HCT116 (cell line): ENCODE measurements at regions not wholly inside any gene's neighbourhood (a gene's known extent, or its start where the extent isn't known, plus 50 kb on each side); places are given as distances from the start of the nearest gene placed in this dataset.

Experiments used
- ATAC-seq: fragments of 200-7000 bp; cut with Tn5 transposase; 2 replicates; pipeline ENCODE4 v1.9.1; 2020; ENCODE audit warnings: mild to moderate bottlenecking, moderate library complexity
- BruUV-seq: library from RNA; stranded (reverse); fragments of 400-500 nt; replicated peaks from 2 replicates; lab custom pipeline; 2021; lab: Mats Ljungman, UMichigan
- CTCF ChIA-PET: fragments of 300-600 bp; sonication (Branson Sonifier 250); formaldehyde crosslinking; loops from one replicate; lab custom pipeline; 2021; ENCODE audit warnings: antibody characterized with exemption; lab: Charles Lee
- POLR2A ChIA-PET: fragments of 300-600, 350-600 bp; sonication (Branson Sonifier 250); formaldehyde crosslinking; loops from one replicate; lab custom pipeline; 2021; ENCODE audit warnings: antibody characterized with exemption; lab: Charles Lee
- RAD21 ChIA-PET, 2 experiments: fragments of 300-600 bp; sonication (Branson Sonifier 250); formaldehyde crosslinking; loops; one replicate each; lab custom pipeline; 2023; ENCODE audit warnings: low total read pairs in 2 of 2; ENCODE audit not compliant: uncharacterized antibody in 2 of 2, unreplicated experiment in 2 of 2, low non-redundant PET in 1 of 2; lab: Charles Lee
- DNase-seq: peaks from one replicate; pipeline ENCODE4 v3.0.0-alpha.2; 2010; ENCODE audit warnings: low read depth, low spot score
- H2AFZ ChIP-seq: fragments of 200-600 bp; shearing (Covaris generic), sonication (generic); 2 replicates; pipeline ENCODE4 v1.6.1; 2017; ENCODE audit warnings: low read depth, mixed run types, mixed read lengths, antibody characterized with exemption, low read length; ENCODE audit not compliant: poor library complexity, severe bottlenecking
- H3K27ac ChIP-seq: 2 replicates; pipeline ENCODE4 v1.5.1; 2012; ENCODE audit warnings: low read depth, low read length
- H3K27me3 ChIP-seq: fragments of 200-600 bp; sonication (generic); 2 replicates; pipeline ENCODE4 v1.6.1; 2016; ENCODE audit warnings: mixed run types, low read length, mixed read lengths; ENCODE audit not compliant: insufficient read depth
- H3K36me3 ChIP-seq, 2 experiments: fragments of 200-500 bp in 1 of 2; fragments of 200-600 bp in 1 of 2; sonication (Bioruptor generic) in 1 of 2; sonication (generic) in 1 of 2; 2 replicates each; pipeline versions ENCODE4 v1.5.1 to v1.6.1; 2014 to 2016; ENCODE audit warnings: low read length in 2 of 2, inconsistent platforms in 1 of 2, mixed read lengths in 1 of 2, mixed run types in 1 of 2; ENCODE audit not compliant: insufficient read depth in 2 of 2, control insufficient read depth in 1 of 2
- H3K4me1 ChIP-seq, 2 experiments: fragments of 200-600 bp in 1 of 2; sonication (generic) in 1 of 2; 2 replicates each; pipeline versions ENCODE4 v1.5.1 to v1.6.1; 2012 to 2017; ENCODE audit warnings: low read length in 2 of 2, inconsistent platforms in 1 of 2, mild to moderate bottlenecking in 1 of 2, mixed read lengths in 1 of 2, mixed run types in 1 of 2, moderate library complexity in 1 of 2; ENCODE audit not compliant: insufficient read depth in 2 of 2, control insufficient read depth in 1 of 2
- H3K4me2 ChIP-seq: fragments of 200-600 bp; sonication (generic); 2 replicates; pipeline ENCODE4 v1.6.1; 2017; ENCODE audit warnings: mixed run types, low read length, mixed read lengths
- H3K4me3 ChIP-seq, 2 experiments: fragments of 200-600 bp in 1 of 2; sonication (generic) in 1 of 2; replicated peaks in 1 of 2; 2 replicates each; pipeline ENCODE4 v1.5.1; 2011 to 2016; ENCODE audit warnings: low read length in 2 of 2, control low read depth in 1 of 2, low read depth in 1 of 2, mild to moderate bottlenecking in 1 of 2, mixed read lengths in 1 of 2, mixed run types in 1 of 2
- H3K79me2 ChIP-seq: fragments of 200-600 bp; sonication (generic); 2 replicates; pipeline ENCODE4 v1.6.1; 2017; ENCODE audit warnings: mild to moderate bottlenecking, mixed run types, low read length, moderate library complexity, mixed read lengths; ENCODE audit not compliant: insufficient read depth
- H3K9ac ChIP-seq: fragments of 200-600 bp; sonication (generic); 2 replicates; pipeline ENCODE4 v1.6.1; 2016; ENCODE audit warnings: low read length, mixed read lengths
- H3K9me2 ChIP-seq: fragments of 200-600 bp; sonication (generic), shearing (Covaris generic); 2 replicates; pipeline ENCODE4 v1.6.1; 2017; ENCODE audit warnings: mixed run types, mild to moderate bottlenecking, moderate library complexity; ENCODE audit not compliant: insufficient read depth
- H3K9me3 ChIP-seq, 2 experiments: fragments of 200-500 bp in 1 of 2; fragments of 200-600 bp in 1 of 2; sonication (Bioruptor generic) in 1 of 2; sonication (generic) in 1 of 2; 2 replicates each; pipeline ENCODE4 v1.6.1; 2014 to 2017; ENCODE audit warnings: low read length in 2 of 2, mixed read lengths in 2 of 2, inconsistent platforms in 1 of 2, low read depth in 1 of 2, mild to moderate bottlenecking in 1 of 2, mixed run types in 1 of 2, moderate library complexity in 1 of 2; ENCODE audit not compliant: control insufficient read depth in 1 of 2, insufficient read depth in 1 of 2
- H4K20me1 ChIP-seq: fragments of 200-600 bp; sonication (generic), shearing (Covaris generic); 2 replicates; pipeline ENCODE4 v1.6.1; 2017; ENCODE audit warnings: mixed run types, mild to moderate bottlenecking, moderate library complexity; ENCODE audit not compliant: insufficient read depth
- CBX3 ChIP-seq: IDR thresholded peaks from 2 replicates; pipeline ENCODE4 v1.6.1; 2012; ENCODE audit warnings: low read depth
- CEBPB ChIP-seq: IDR thresholded peaks from 2 replicates; pipeline ENCODE4 v1.6.1; 2012; ENCODE audit warnings: low read depth
- ELF1 ChIP-seq: IDR thresholded peaks from 2 replicates; pipeline ENCODE4 v1.6.1; 2012; ENCODE audit warnings: low read depth, borderline replicate concordance
- EZH2 ChIP-seq: fragments of 200-600 bp; sonication (generic); IDR thresholded peaks from 2 replicates; pipeline ENCODE4 v1.6.1; 2017; ENCODE audit warnings: antibody characterized with exemption, mixed run types
- FOSL1 ChIP-seq: IDR thresholded peaks from 2 replicates; pipeline ENCODE4 v1.6.1; 2012; ENCODE audit warnings: low read depth
- JUND ChIP-seq: IDR thresholded peaks from 2 replicates; pipeline ENCODE4 v1.6.1; 2012
- POLR2A ChIP-seq: IDR thresholded peaks from 2 replicates; pipeline ENCODE4 v1.7.0; 2011; ENCODE audit warnings: borderline replicate concordance; ENCODE audit not compliant: insufficient read depth, insufficient read length; ENCODE audit errors: extremely low read depth
- POLR2AphosphoS5 ChIP-seq: IDR thresholded peaks from 2 replicates; pipeline ENCODE4 v1.6.1; 2011; ENCODE audit warnings: mild to moderate bottlenecking, low read depth, low read length, moderate library complexity
- SIN3A ChIP-seq: IDR thresholded peaks from 2 replicates; pipeline ENCODE4 v1.6.1; 2012; ENCODE audit warnings: low read depth
- SP1 ChIP-seq: IDR thresholded peaks from 2 replicates; pipeline ENCODE4 v1.6.1; 2012; ENCODE audit warnings: low read depth
- TCF7L2 ChIP-seq: IDR thresholded peaks from 2 replicates; pipeline ENCODE4 v1.7.0; 2011; ENCODE audit warnings: borderline replicate concordance, inconsistent platforms; ENCODE audit not compliant: insufficient read depth, insufficient read length; ENCODE audit errors: extremely low read depth
- YY1 ChIP-seq: IDR thresholded peaks from 2 replicates; pipeline ENCODE4 v1.6.1; 2011; ENCODE audit warnings: low read length, low read depth, moderate library complexity, mild to moderate bottlenecking; ENCODE audit not compliant: insufficient replicate concordance; ENCODE audit errors: extremely low read depth
- ZFX ChIP-seq: fragments of 450-650 bp; IDR thresholded peaks from 2 replicates; pipeline ENCODE4 v1.6.1; 2017
- ZNF274 ChIP-seq: fragments of 200-500 bp; sonication (Bioruptor generic); IDR thresholded peaks from 2 replicates; pipeline ENCODE4 v1.6.1; 2014; ENCODE audit warnings: mild to moderate bottlenecking, low read depth, low read length, inconsistent platforms
- intact Hi-C: fragments of 100-400 bp; cut with micrococcal nuclease; formaldehyde crosslinking; loops from 2 replicates; pipeline ENCODE4 v1.10.0; 2022
- TF ChIP-seq, protein P1 (sequence below): IDR thresholded peaks from 2 replicates; pipeline ENCODE4 v1.6.1; 2012; ENCODE audit warnings: low read depth

DNA sequence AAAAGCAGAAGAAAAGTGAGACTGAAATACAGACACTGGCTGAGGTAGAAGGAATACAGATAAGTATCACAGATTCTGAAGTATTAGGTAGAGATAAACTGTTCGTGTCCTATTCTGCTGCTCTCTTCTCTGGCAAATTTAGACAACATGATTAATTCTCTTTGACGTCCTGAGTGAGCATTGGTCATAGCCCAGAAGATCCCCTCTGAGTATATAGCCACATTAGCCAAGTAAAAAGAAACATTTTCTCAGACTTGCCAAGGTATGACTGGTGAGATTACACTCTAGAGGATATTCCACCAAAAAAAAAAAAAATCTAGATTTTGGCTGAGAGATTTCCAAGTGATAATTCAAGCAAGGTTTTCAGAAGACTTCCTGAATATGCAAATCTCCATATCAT is 111.4 kb upstream of the ALCAM start:
- H4K20me1 ChIP-seq = no peaks in the 10 kb centered on the region
- no peak for DNase-seq
- intact Hi-C loops = no loop called here
- no peaks in the 10 kb centered on the region for H3K27me3 ChIP-seq
- CTCF ChIA-PET = no interaction called here
- RAD21 ChIA-PET = no interaction called here
- H3K4me3 ChIP-seq = no peak overlapping the region
- H3K4me2 ChIP-seq = no peak overlapping the region
- H3K4me1 ChIP-seq = no peaks in the 10 kb centered on the region; a peak in 1 of 4 replicates
- ATAC-seq = no peak
- TF ChIP-seq JUND = no peak
- TF ChIP-seq POLR2AphosphoS5 = no peak
- TF ChIP-seq FOSL1 = no peak
- no peak for TF ChIP-seq CEBPB
- TF ChIP-seq POLR2A = no peak
- TF ChIP-seq CBX3 = no peak
- TF ChIP-seq SIN3A = no peak
- TF ChIP-seq ZFX = no peak
- no peak for TF ChIP-seq SP1
- no peak for TF ChIP-seq YY1
- no peak for TF ChIP-seq ZNF274
- H3K79me2 ChIP-seq = no peaks in the 10 kb centered on the region
- H3K9ac ChIP-seq = no peak overlapping the region
- H3K36me3 ChIP-seq = no peaks in the 10 kb centered on the region
- POLR2A ChIA-PET = no interaction called here
- H3K27ac ChIP-seq = no peak overlapping the region
- no peak overlapping the region for H2AFZ ChIP-seq
- peaks cover 0 to 2% of the 10 kb centered on the region in 2 experiments; a peak in 1 of 4 replicates for H3K9me3 ChIP-seq
- no peaks in the 10 kb centered on the region; the same call in 1 of the 2 replicates for H3K9me2 ChIP-seq
- BruUV-seq = no TSS peak

DNA sequence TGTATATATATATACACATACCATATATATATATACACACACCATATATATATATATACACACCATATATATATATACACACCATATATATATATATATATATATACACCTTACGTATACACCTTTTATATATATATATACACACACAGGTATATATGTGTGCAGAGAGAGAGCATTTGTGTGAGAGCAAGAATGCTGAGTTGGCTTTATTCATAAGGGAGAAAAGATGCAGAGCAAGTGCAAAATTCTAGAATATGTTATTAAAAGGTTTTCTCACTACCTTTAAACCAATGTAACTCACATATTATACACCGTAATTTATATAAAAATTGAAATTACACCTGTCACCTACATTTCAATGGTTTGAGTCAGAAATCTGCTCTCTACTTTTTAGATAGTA is 107.2 kb upstream of the ALCAM start:
- Histone ChIP-seq H4K20me1 (no peaks in the 10 kb centered on the region), H3K9me2 (no peaks in the 10 kb centered on the region), H3K9ac (no peak overlapping the region), H2AFZ (no peak overlapping the region), H3K27ac (no peak overlapping the region), H3K79me2 (no peaks in the 10 kb centered on the region)
- CTCF ChIA-PET = no interaction called here
- ATAC-seq = no peak
- no peak for DNase-seq
- TF ChIP-seq TCF7L2 (no peak), ELF1 (no peak), JUND (no peak), EZH2 (no peak), FOSL1 (no peak), POLR2A (no peak)
- TF ChIP-seq, protein P1, sequence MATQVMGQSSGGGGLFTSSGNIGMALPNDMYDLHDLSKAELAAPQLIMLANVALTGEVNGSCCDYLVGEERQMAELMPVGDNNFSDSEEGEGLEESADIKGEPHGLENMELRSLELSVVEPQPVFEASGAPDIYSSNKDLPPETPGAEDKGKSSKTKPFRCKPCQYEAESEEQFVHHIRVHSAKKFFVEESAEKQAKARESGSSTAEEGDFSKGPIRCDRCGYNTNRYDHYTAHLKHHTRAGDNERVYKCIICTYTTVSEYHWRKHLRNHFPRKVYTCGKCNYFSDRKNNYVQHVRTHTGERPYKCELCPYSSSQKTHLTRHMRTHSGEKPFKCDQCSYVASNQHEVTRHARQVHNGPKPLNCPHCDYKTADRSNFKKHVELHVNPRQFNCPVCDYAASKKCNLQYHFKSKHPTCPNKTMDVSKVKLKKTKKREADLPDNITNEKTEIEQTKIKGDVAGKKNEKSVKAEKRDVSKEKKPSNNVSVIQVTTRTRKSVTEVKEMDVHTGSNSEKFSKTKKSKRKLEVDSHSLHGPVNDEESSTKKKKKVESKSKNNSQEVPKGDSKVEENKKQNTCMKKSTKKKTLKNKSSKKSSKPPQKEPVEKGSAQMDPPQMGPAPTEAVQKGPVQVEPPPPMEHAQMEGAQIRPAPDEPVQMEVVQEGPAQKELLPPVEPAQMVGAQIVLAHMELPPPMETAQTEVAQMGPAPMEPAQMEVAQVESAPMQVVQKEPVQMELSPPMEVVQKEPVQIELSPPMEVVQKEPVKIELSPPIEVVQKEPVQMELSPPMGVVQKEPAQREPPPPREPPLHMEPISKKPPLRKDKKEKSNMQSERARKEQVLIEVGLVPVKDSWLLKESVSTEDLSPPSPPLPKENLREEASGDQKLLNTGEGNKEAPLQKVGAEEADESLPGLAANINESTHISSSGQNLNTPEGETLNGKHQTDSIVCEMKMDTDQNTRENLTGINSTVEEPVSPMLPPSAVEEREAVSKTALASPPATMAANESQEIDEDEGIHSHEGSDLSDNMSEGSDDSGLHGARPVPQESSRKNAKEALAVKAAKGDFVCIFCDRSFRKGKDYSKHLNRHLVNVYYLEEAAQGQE = no peak
- TF ChIP-seq, all 23 proteins: peak for 0
- H3K27me3 ChIP-seq = no peaks in the 10 kb centered on the region
- BruUV-seq = no TSS peak
- ChIA-PET RAD21 (no interaction called here), POLR2A (no interaction called here)
- intact Hi-C loops = no loop called here
- H3K4me1 ChIP-seq = no peaks in the 10 kb centered on the region; a peak in 1 of 4 replicates
- H3K9me3 ChIP-seq = peaks cover 0 to 6% of the 10 kb centered on the region in 2 experiments; a peak in 1 of 4 replicates
- H3K4me2 ChIP-seq = no peak overlapping the region
- H3K4me3 ChIP-seq = no peak overlapping the region
- no peaks in the 10 kb centered on the region for H3K36me3 ChIP-seq
